IMR-90 (cell line): ENCODE measurements at regions not wholly inside any gene's neighbourhood (a gene's known extent, or its start where the extent isn't known, plus 50 kb on each side); places are given as distances from the start of the nearest gene placed in this dataset.

ENCODE experiments used
- ATAC-seq: fragments of 200-7000 bp; cut with Tn5 transposase; 2 replicates; pipeline ENCODE4 v1.9.1; 2020; ENCODE audit warnings: low read depth, mild to moderate bottlenecking, moderate library complexity
- BruUV-seq: library from RNA; stranded (reverse); fragments of 400-500 nt; replicated peaks from 2 replicates; lab custom pipeline; 2021; lab: Mats Ljungman, UMichigan
- CTCF ChIA-PET: fragments of 300-600 bp; formaldehyde crosslinking; extraction: SDS; loops from one replicate; lab custom pipeline; 2021; ENCODE audit warnings: antibody characterized with exemption; lab: Yijun Ruan, JAX
- POLR2A ChIA-PET: fragments of 300-600 bp; sonication (Branson Sonifier 250); formaldehyde crosslinking; loops from one replicate; lab custom pipeline; 2022; ENCODE audit warnings: antibody characterized with exemption; ENCODE audit not compliant: unreplicated experiment; lab: Charles Lee
- DNase-seq: peaks from one replicate; pipeline ENCODE4 v3.0.0; 2013
- H2AFZ ChIP-seq: replicated peaks from 2 replicates; pipeline ENCODE3; 2013; ENCODE audit warnings: low read length, mild to moderate bottlenecking; ENCODE audit not compliant: poor library complexity
- H2AK5ac ChIP-seq: 2 replicates; pipeline ENCODE4 v1.6.1; 2013; ENCODE audit warnings: low read depth, low read length, inconsistent platforms
- H2AK9ac ChIP-seq: replicated peaks from 2 replicates; pipeline ENCODE3; 2013; ENCODE audit warnings: mild to moderate bottlenecking, low read depth, low read length, moderate library complexity; ENCODE audit not compliant: poor library complexity
- H2BK120ac ChIP-seq: 2 replicates; pipeline ENCODE4 v1.6.1; 2013; ENCODE audit warnings: low read depth, low read length, inconsistent platforms
- H2BK15ac ChIP-seq: 3 replicates; pipeline ENCODE4 v1.6.1; 2013; ENCODE audit warnings: low read depth, low read length, inconsistent platforms
- H2BK20ac ChIP-seq: 2 replicates; pipeline ENCODE4 v1.6.1; 2013; ENCODE audit warnings: low read depth, mild to moderate bottlenecking, inconsistent platforms, low read length, moderate library complexity
- H2BK5ac ChIP-seq: 2 replicates; pipeline ENCODE4 v1.6.1; 2013; ENCODE audit warnings: mild to moderate bottlenecking, low read depth, low read length, inconsistent platforms; ENCODE audit not compliant: poor library complexity, severe bottlenecking
- H3K14ac ChIP-seq: replicated peaks from 2 replicates; pipeline ENCODE4 v1.6.1; 2013; ENCODE audit warnings: low read depth, low read length, inconsistent platforms
- H3K18ac ChIP-seq: 2 replicates; pipeline ENCODE4 v1.6.1; 2013; ENCODE audit warnings: low read depth, low read length, control low read depth
- H3K23ac ChIP-seq: 2 replicates; pipeline ENCODE4 v1.6.1; 2013; ENCODE audit warnings: low read depth, low read length, inconsistent platforms
- H3K27ac ChIP-seq: 2 replicates; pipeline ENCODE4 v1.5.1; 2013; ENCODE audit warnings: mild to moderate bottlenecking, control low read depth, low read length; ENCODE audit not compliant: insufficient read depth
- H3K27me3 ChIP-seq: 2 replicates; pipeline ENCODE4 v1.6.1; 2013; ENCODE audit warnings: low read length; ENCODE audit not compliant: control insufficient read depth, insufficient read depth
- H3K36me3 ChIP-seq: 2 replicates; pipeline ENCODE4 v1.6.1; 2013; ENCODE audit warnings: low read length, mixed read lengths; ENCODE audit not compliant: control insufficient read depth, insufficient read depth
- H3K4ac ChIP-seq: 2 replicates; pipeline ENCODE4 v1.6.1; 2013; ENCODE audit warnings: low read depth, low read length, inconsistent platforms
- H3K4me1 ChIP-seq: 2 replicates; pipeline ENCODE4 v1.6.1; 2013; ENCODE audit warnings: low read length, mixed read lengths; ENCODE audit not compliant: control insufficient read depth, insufficient read depth
- H3K4me2 ChIP-seq: 2 replicates; pipeline ENCODE4 v1.6.1; 2013; ENCODE audit warnings: low read depth, mild to moderate bottlenecking, control low read depth, low read length, moderate library complexity
- H3K4me3 ChIP-seq: 2 replicates; pipeline ENCODE4 v1.5.1; 2013; ENCODE audit warnings: low read depth, mild to moderate bottlenecking, control low read depth, low read length, moderate library complexity; ENCODE audit not compliant: insufficient read depth
- H3K56ac ChIP-seq: 2 replicates; pipeline ENCODE4 v1.6.1; 2013; ENCODE audit warnings: low read length, inconsistent platforms; ENCODE audit not compliant: insufficient read depth; ENCODE audit errors: extremely low read depth
- H3K79me1 ChIP-seq, 2 experiments: 2 replicates each; pipeline ENCODE4 v1.6.1; 2013; ENCODE audit warnings: low read length in 2 of 2, inconsistent platforms in 1 of 2, low read depth in 1 of 2
- H3K9ac ChIP-seq: 2 replicates; pipeline ENCODE4 v1.6.1; 2013; ENCODE audit warnings: low read depth, low read length, control low read depth
- H3K9me1 ChIP-seq: 2 replicates; pipeline ENCODE4 v1.6.1; 2013; ENCODE audit warnings: low read length, inconsistent platforms; ENCODE audit not compliant: insufficient read depth
- H3K9me3 ChIP-seq: 2 replicates; pipeline ENCODE4 v1.6.1; 2013; ENCODE audit warnings: low read length; ENCODE audit not compliant: control insufficient read depth, insufficient read depth
- H4K20me1 ChIP-seq: 2 replicates; pipeline ENCODE4 v1.6.1; 2013; ENCODE audit warnings: low read length, inconsistent platforms; ENCODE audit not compliant: insufficient read depth
- H4K5ac ChIP-seq: 2 replicates; pipeline ENCODE4 v1.6.1; 2013; ENCODE audit warnings: mild to moderate bottlenecking, low read depth, low read length, control low read depth
- H4K8ac ChIP-seq, 2 experiments: 2 replicates each; pipeline ENCODE4 v1.6.1; 2013; ENCODE audit warnings: low read depth in 2 of 2, low read length in 2 of 2, control low read depth in 1 of 2, inconsistent platforms in 1 of 2
- H4K91ac ChIP-seq: 2 replicates; pipeline ENCODE4 v1.6.1; 2013; ENCODE audit warnings: low read depth, low read length, inconsistent platforms; ENCODE audit not compliant: insufficient read depth
- BHLHE40 ChIP-seq: fragments of 150-350 bp; IDR thresholded peaks from 2 replicates; pipeline ENCODE4 v1.6.1; 2016; ENCODE audit warnings: mild to moderate bottlenecking, low read depth, low read length
- CEBPB ChIP-seq: IDR thresholded peaks from 2 replicates; pipeline ENCODE4 v1.6.1; 2012; ENCODE audit warnings: low read depth, low read length, improper control_type of control experiment
- MAFK ChIP-seq: IDR thresholded peaks from 2 replicates; pipeline ENCODE4 v1.6.1; 2012; ENCODE audit warnings: low read depth, low read length, improper control_type of control experiment
- MXI1 ChIP-seq: IDR thresholded peaks from 2 replicates; pipeline ENCODE4 v1.6.1; 2012; ENCODE audit warnings: low read depth, mild to moderate bottlenecking, low read length, moderate library complexity, borderline replicate concordance
- NFE2L2 ChIP-seq: fragments of 150-350 bp; IDR thresholded peaks from 2 replicates; pipeline ENCODE4 v1.6.1; 2016; ENCODE audit warnings: low read depth, mild to moderate bottlenecking, low read length
- dilution Hi-C: fragments of 300-500 bp; cut with HindIII; formaldehyde crosslinking; loops from one replicate; pipeline ENCODE4 v1.14.3; 2018; ENCODE audit warnings: low sequenced_read_pairs; ENCODE audit not compliant: unreplicated experiment
- in situ Hi-C: fragments of 300-500 bp; cut with MboI; formaldehyde crosslinking; loops from 3 replicates; pipeline ENCODE4 v1.14.3; 2019; ENCODE audit warnings: low sequenced_read_pairs, inconsistent platforms, mixed read lengths
- intact Hi-C: fragments of 100-400 bp; cut with micrococcal nuclease; formaldehyde crosslinking; loops from 2 replicates; pipeline ENCODE4 v1.10.0; 2022

GRCh38 chr13:97101912-97102708, 107.8 kb upstream of the OXGR1 start:
- H3K79me1 ChIP-seq = no peaks in the 10 kb centered on the region
- H4K8ac ChIP-seq = no peak overlapping the region
- intact Hi-C loops (no loop called here), dilution Hi-C loops (no loop called here), in situ Hi-C loops (no loop called here)
- peaks cover 2% of the 10 kb centered on the region; the same call in 1 of the 2 replicates for H3K27me3 ChIP-seq
- H2AFZ ChIP-seq = no peak overlapping the region
- H3K56ac ChIP-seq = no peak overlapping the region
- no peak overlapping the region for H2AK5ac ChIP-seq
- no peaks in the 10 kb centered on the region for H3K9me1 ChIP-seq
- no peak overlapping the region for H3K18ac ChIP-seq
- H4K20me1 ChIP-seq = no peaks in the 10 kb centered on the region
- no peaks in the 10 kb centered on the region; the same call in 1 of the 2 replicates for H3K9me3 ChIP-seq
- no peak overlapping the region for H3K9ac ChIP-seq
- no peak overlapping the region for H4K91ac ChIP-seq
- no peak for ATAC-seq
- no peak overlapping the region for H3K27ac ChIP-seq
- CTCF ChIA-PET = interaction anchor here (0.9 kb wide), 1 partner anchor 8 kb away, joined by 4 read pairs; no protein-coding TSS in a partner anchor
- TF ChIP-seq NFE2L2 (no peak), MXI1 (no peak), BHLHE40 (no peak), CEBPB (no peak), MAFK (peak; percentile 79)
- H4K5ac ChIP-seq = no peak overlapping the region
- no TSS peak for BruUV-seq
- H3K4me3 ChIP-seq = no peak overlapping the region
- no peaks in the 10 kb centered on the region for H3K4me1 ChIP-seq
- H3K4ac ChIP-seq = no peak overlapping the region
- no peak overlapping the region for H3K14ac ChIP-seq
- H2BK120ac ChIP-seq = no peak overlapping the region
- H3K36me3 ChIP-seq = no peaks in the 10 kb centered on the region
- H2AK9ac ChIP-seq = no peak overlapping the region
- no peak overlapping the region for H3K4me2 ChIP-seq
- POLR2A ChIA-PET = no interaction called here
- no peak overlapping the region for H2BK5ac ChIP-seq
- no peak overlapping the region for H2BK15ac ChIP-seq
- H3K23ac ChIP-seq = no peak overlapping the region
- no peak overlapping the region for H2BK20ac ChIP-seq
- DNase-seq = no peak
